HG03558 (cell line): ENCODE measurements at regions not wholly inside any gene's neighbourhood (a gene's known extent, or its start where the extent isn't known, plus 50 kb on each side); places are given as distances from the start of the nearest gene placed in this dataset.
"Not testable (repeated sequence)": the region's sequence is repeated elsewhere in the genome, so short reads cannot be mapped to it uniquely, and the experiment has no call there.

ENCODE experiments used
- ATAC-seq: cut with Tn5 transposase; IDR thresholded peaks from one replicate; pipeline ENCODE4 v1.9.1; 2021; ENCODE audit warnings: moderate number of reproducible peaks; ENCODE audit not compliant: unreplicated experiment; ENCODE audit errors: extremely low read depth

DNA sequence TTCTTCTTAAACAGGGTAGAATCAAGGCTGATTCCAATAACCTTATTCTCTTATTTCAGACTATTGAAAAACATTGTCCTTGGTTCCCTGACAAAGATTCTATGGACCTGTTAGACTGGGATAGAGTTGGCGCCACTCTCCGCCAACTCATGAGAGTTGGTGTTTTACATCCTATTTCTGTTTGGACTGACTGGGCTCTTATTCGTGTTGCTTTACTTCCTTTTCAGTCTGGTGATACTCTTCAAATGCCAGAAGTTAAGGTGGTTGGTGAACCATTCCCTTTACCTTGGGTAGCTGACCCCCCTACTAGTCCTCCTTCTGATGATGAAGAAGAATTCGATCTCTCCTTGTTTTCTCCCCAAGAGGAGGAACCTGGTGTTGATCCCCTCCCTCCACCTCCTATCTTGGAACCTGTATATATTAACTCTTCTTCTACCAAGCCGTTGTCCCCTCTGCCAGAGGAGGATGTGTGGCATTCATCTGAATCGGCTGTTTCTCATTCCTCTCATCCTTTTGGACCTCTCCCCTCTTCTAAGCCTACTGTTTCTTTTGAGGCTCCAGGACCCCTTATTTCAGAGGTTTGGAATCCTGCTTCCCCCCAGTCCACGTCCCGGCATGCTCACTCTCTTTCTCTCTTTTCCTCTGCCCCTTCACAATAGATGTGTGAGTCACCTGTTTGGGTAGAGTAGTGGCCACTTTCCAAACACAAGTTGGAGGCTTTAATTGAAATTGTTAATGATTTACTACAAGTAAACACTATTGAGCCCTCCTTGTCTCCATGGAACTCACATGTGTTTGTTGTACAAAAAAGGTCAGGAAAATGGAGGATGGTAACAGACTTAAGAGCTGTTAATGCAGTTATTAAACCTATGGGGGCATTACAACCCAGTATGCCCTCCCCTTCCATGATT, 585.7 kb downstream of the NSUN3 start:
- ATAC-seq, result not testable (repeated sequence)

DNA sequence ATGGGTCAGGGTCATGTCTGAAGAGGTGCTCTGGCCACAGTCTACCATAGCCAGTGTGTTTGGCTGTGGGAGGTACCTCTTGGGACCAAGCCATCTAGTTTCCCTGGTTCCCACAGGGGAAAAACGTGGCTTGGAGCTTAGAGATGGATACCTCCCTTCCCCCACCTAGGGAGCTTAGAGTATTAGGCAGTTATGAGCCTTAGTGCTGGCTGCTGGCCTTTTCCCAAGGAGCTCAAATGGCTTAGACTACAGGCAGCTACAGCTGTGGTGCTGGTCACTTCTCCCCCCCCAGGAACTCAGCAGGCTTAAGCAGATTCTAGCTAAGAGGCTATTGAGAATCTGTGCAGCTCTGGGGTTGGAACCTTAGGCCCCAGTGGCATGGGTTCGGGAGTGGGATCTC, 591.2 kb downstream of the NSUN3 start:
- ATAC-seq, result no peak

GRCh38 chr3:94665922-94666321, 603.1 kb downstream of the NSUN3 start:
- ATAC-seq, result no peak

- no peak for ATAC-seq
Measured at GRCh38 chr3:94671078-94671477, 608.2 kb downstream of the NSUN3 start.

DNA sequence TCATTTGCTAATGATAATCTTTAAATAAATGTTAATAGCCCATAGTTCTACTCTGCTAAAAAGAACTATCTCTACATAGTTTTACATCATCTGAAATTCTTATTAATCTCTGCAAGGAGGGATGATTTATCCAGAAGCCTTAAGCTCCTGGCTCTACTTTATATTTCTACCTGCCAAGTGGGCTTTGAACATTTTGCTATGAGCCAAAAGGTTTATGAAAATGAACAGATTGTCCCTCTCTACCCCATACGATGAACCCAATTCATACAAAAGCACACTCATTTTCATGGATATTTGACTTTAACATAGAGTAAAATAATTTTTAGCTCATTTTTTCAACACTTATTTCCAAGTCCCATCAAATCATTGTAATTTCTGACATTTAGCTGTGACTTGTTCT, 611.0 kb downstream of the NSUN3 start:
- ATAC-seq, result no peak

- ATAC-seq, result no peak
Measured at GRCh38 chr3:94686208-94686607, 623.3 kb downstream of the NSUN3 start.

DNA sequence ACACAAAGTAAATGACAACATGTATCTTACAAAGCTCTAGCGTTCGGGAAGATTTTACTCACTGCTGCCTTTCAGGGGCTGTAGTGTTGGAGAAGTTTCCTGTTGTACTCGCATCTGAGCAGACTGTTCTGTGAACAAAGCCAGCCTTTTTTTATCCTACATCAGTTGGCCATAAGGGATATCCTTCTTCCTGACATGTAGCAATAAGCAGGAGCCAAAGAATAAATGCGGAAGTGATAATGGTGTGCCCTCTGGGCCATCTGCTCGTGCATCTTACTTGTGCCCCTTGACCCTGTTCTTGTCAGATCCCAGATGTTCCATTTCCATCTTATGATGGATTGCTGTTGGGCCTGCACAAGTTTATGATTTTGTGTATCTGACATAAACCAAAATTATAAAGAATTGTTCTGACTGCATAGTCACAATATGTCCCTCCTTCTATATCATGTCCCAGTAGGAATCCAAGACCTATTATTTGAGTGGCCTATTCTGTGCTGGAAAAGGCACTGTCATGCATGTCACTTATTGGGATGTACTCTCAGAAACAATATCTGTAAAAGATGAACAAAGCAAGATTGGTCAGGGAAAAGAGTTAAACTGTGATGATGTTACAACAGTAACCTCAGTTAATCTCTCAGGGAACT, 631.3 kb downstream of the NSUN3 start:
- no peak for ATAC-seq

DNA sequence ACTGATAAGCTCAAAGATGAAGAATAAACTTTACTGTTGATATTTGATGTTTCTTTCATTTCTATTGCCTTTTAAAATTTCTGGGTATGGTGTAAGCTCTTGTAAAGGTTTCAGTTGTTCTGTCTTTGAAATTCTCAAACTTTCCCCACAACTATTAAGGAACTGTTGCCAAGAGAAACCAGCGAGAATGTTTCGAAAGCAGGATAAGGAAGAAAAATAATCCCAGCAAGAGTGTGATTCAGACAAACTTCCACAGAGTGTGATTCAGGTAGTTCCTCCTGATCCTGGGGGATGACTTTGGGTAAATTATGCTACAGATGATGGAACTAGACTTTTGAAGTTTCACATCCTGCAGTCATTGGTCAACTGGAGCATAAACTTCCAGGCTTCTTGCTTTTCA, 632.0 kb downstream of the NSUN3 start:
- ATAC-seq, result no peak

DNA sequence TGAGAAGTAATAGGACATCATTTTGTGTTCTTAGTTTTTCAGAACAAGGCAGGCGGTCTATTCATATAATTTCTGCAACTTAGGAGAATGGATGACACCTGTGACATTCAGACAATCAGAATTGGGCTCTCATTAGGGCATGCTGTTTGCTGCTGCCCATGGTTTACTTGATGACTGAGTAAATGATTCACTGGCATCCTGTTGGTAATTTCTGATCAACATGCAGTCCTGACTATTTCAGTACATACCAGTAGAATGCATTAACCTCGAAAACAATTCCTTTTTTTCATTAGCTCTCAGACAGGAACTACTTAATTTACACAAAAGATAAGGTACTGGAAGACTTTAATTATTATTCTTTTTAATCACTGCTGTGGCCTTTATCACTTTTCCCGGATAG, 641.6 kb downstream of the NSUN3 start:
- ATAC-seq, result no peak

GRCh38 chr3:94709249-94709902, 646.5 kb downstream of the NSUN3 start:
- ATAC-seq, result no peak

DNA sequence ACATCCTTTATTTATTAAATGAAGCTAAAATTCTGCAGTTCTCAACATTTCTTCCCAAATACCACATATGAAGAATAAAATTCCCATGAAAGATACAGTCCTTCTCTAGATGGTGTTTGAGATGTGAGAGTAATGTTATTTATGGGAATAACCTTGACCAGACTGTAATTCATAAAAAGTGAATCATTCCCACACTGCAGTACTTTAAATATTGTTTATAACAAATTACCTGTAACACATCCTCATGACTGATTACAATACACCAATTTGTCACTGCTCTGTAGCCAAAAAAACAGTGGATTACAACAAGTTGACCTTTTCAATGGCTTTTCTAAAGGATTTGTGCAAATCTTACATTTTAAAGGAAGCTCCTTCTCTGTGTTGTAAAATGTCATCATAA, 651.3 kb downstream of the NSUN3 start:
- ATAC-seq, result no peak

GRCh38 chr3:94716326-94717018, 653.6 kb downstream of the NSUN3 start:
- no peak for ATAC-seq

DNA sequence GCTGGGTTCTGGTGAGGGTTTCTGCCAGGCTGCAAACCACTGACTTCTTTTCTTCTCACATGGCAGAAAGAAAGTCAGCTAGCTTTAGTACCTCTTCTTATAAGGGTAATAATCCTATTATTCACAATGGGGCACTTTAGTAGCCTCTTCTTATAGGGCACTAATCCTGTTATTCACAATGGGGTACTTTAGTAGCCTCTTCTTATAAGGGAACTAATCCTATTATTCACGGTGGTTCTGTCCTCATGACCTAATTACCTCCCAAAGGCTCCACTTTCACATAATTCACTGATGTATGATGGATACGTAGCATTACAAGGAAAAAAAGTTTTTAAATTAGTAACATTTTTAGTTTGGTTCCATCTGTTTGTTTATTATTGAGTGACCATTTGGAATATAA, 671.3 kb downstream of the NSUN3 start:
- ATAC-seq, result no peak

DNA sequence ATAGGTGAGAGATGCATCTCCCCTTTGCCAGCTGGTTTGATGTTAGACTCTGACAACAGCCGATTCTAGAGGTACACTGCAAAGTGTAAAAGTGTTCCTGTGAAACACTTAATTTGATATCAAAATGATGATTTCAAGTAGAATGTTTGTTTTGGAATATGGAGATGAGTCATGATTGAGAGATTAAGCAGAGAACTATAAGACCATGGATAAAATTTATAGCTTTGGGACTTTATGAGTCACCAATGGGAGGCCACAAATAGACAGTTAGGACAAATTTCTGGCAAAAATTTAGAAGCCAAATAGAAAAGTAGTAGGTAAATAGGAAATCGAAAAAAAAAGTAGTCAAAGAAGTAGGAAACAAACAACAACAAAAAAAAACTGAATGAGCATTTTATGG, 672.5 kb downstream of the NSUN3 start:
- ATAC-seq, result no peak

GRCh38 chr3:94737116-94737515, 674.3 kb downstream of the NSUN3 start:
- ATAC-seq, result no peak

GRCh38 chr3:94739420-94739819, 676.6 kb downstream of the NSUN3 start:
- ATAC-seq, result no peak

- ATAC-seq, result no peak
Measured at GRCh38 chr3:94758751-94759150, 695.9 kb downstream of the NSUN3 start.

- ATAC-seq, result no peak
Measured at GRCh38 chr3:94772402-94772801, 709.5 kb downstream of the NSUN3 start.

DNA sequence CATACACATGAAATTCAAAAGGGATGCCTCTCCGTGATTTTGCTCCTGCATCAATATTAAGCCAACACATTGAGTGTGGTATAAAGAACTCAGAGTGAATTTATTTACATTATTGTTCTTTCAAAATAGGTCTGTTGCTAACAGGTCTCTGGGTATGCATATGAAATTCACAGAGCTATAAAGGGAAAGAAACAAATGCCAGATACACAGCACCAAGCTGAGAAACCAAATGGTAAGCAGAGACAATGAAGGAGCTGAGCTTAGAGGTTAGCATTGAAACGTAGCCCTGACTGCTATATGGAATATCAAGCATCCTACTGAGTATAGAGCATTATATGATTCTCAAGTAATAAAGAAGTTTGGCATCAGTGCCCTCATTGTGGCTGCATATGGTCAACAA, 712.9 kb downstream of the NSUN3 start:
- no peak for ATAC-seq

GRCh38 chr3:94776401-94776915, 713.6 kb downstream of the NSUN3 start:
- no peak for ATAC-seq
